ENCODE measurements at regions not wholly inside any gene's neighbourhood (a gene's known extent, or its start where the extent isn't known, plus 50 kb on each side); places are given as distances from the start of the nearest gene placed in this dataset.

GRCh38 chr9:82209797-82210470, 221.4 kb downstream of the SPATA31D1 start:
- TF ChIP-seq TAF1 (IDR thresholded peaks at IDR 0.05; ENCODE audit: borderline replicate concordance, insufficient read depth, low read length), result no peak
- no peak for TF ChIP-seq SIN3A (IDR thresholded peaks at IDR 0.05; ENCODE audit: borderline replicate concordance, insufficient read depth, low read length)
- no peak for TF ChIP-seq REST (IDR thresholded peaks at IDR 0.05; ENCODE audit: insufficient read depth in 1 of 2, low read depth in 2 of 2, low read length in 2 of 2)
- no peak for TF ChIP-seq FOXP2 (optimal IDR thresholded peaks at IDR 0.05; ENCODE audit: borderline replicate concordance, extremely low read depth, extremely low read length, insufficient read depth)
- TF ChIP-seq POLR2AphosphoS5 (IDR thresholded peaks at IDR 0.05; ENCODE audit: low read depth, low read length), result no peak

DNA sequence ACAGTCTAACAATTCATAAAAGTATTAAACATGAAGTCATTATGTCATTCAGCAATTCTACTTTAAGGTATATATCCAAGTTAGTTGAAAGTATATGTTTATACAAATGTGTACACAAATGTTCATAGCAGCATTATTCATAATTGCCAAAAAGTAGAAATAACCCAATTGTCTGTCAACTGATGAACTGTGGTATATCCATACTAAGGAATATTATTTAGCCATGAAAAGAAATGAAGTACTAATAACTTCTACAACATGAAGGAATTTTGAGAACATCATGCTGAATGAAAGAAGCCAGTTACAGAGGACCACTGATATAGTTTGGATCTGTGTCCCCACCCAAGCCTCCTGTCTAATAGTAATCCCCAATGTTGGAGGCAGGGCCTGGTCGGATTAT, 224.3 kb downstream of the SPATA31D1 start:
- TF ChIP-seq TAF1 (IDR thresholded peaks at IDR 0.05; ENCODE audit: borderline replicate concordance, insufficient read depth, low read length), result no peak
- no peak for TF ChIP-seq REST (IDR thresholded peaks at IDR 0.05; ENCODE audit: insufficient read depth in 1 of 2, low read depth in 2 of 2, low read length in 2 of 2)
- no peak for TF ChIP-seq FOXP2 (optimal IDR thresholded peaks at IDR 0.05; ENCODE audit: borderline replicate concordance, extremely low read depth, extremely low read length, insufficient read depth)
- TF ChIP-seq POLR2AphosphoS5 (IDR thresholded peaks at IDR 0.05; ENCODE audit: low read depth, low read length), result no peak
- no peak for TF ChIP-seq SIN3A (IDR thresholded peaks at IDR 0.05; ENCODE audit: borderline replicate concordance, insufficient read depth, low read length)

GRCh38 chr9:82216435-82216834, 227.9 kb downstream of the SPATA31D1 start:
- TF ChIP-seq POLR2AphosphoS5 (IDR thresholded peaks at IDR 0.05; ENCODE audit: low read depth, low read length), result no peak
- TF ChIP-seq SIN3A (IDR thresholded peaks at IDR 0.05; ENCODE audit: borderline replicate concordance, insufficient read depth, low read length), result no peak
- TF ChIP-seq TAF1 (IDR thresholded peaks at IDR 0.05; ENCODE audit: borderline replicate concordance, insufficient read depth, low read length), result no peak
- TF ChIP-seq REST (IDR thresholded peaks at IDR 0.05; ENCODE audit: insufficient read depth in 1 of 2, low read depth in 2 of 2, low read length in 2 of 2), result no peak
- no peak for TF ChIP-seq FOXP2 (optimal IDR thresholded peaks at IDR 0.05; ENCODE audit: borderline replicate concordance, extremely low read depth, extremely low read length, insufficient read depth)

GRCh38 chr9:82223442-82223841, 234.9 kb downstream of the SPATA31D1 start:
- TF ChIP-seq TAF1 (IDR thresholded peaks at IDR 0.05; ENCODE audit: borderline replicate concordance, insufficient read depth, low read length) (no peak), REST (IDR thresholded peaks at IDR 0.05; ENCODE audit: insufficient read depth in 1 of 2, low read depth in 2 of 2, low read length in 2 of 2) (no peak), POLR2AphosphoS5 (IDR thresholded peaks at IDR 0.05; ENCODE audit: low read depth, low read length) (no peak), SIN3A (IDR thresholded peaks at IDR 0.05; ENCODE audit: borderline replicate concordance, insufficient read depth, low read length) (no peak), FOXP2 (optimal IDR thresholded peaks at IDR 0.05; ENCODE audit: borderline replicate concordance, extremely low read depth, extremely low read length, insufficient read depth) (no peak)

Data from PFSK-1 (cell line).